CD4-positive, alpha-beta memory T cell (primary cell): ENCODE measurements at regions not wholly inside any gene's neighbourhood (a gene's known extent, or its start where the extent isn't known, plus 50 kb on each side); places are given as distances from the start of the nearest gene placed in this dataset.
A peak's percentile ranks its signal among the peaks of the same experiment; 100 is the strongest.

ENCODE experiments used
- CTCF ChIA-PET: fragments of 350-600 bp; sonication (Branson Sonifier 250); formaldehyde crosslinking; loops from one replicate; lab custom pipeline; 2021; ENCODE audit warnings: inconsistent platforms; ENCODE audit not compliant: partially characterized antibody; lab: Charles Lee
- POLR2A ChIA-PET: fragments of 350-600 bp; sonication (Branson Sonifier 250); formaldehyde crosslinking; loops from one replicate; lab custom pipeline; 2021; ENCODE audit not compliant: partially characterized antibody; lab: Charles Lee
- DNase-seq, 5 donors: peaks; one replicate each; pipeline versions ENCODE4 v3.0.0 to v3.0.0-alpha.2; 2020 to 2022; ENCODE audit warnings: mixed read lengths in 1 of 5
- H3K27ac ChIP-seq: one replicate; pipeline ENCODE4 v1.7.0; 2013; ENCODE audit warnings: low read depth, low read length
- H3K27me3 ChIP-seq: 2 replicates; pipeline ENCODE4 v1.7.0; 2013; ENCODE audit warnings: mild to moderate bottlenecking, low read length, moderate library complexity; ENCODE audit not compliant: insufficient read depth
- H3K36me3 ChIP-seq: 2 replicates; pipeline ENCODE4 v1.7.0; 2013; ENCODE audit warnings: mild to moderate bottlenecking, low read length, moderate library complexity; ENCODE audit not compliant: insufficient read depth
- H3K4me1 ChIP-seq: 2 replicates; pipeline ENCODE4 v1.7.0; 2013; ENCODE audit warnings: mild to moderate bottlenecking, low read length, moderate library complexity; ENCODE audit not compliant: insufficient read depth
- H3K4me3 ChIP-seq, 2 donors: one replicate each; pipeline ENCODE4 v1.7.0; 2013; ENCODE audit warnings: low read length in 2 of 2, mild to moderate bottlenecking in 1 of 2
- H3K9me3 ChIP-seq, 2 donors: one replicate each; pipeline ENCODE4 v1.7.0; 2013; ENCODE audit warnings: low read length in 2 of 2, control low read depth in 1 of 2; ENCODE audit not compliant: control insufficient read depth in 1 of 2
- H3K27ac Mint-ChIP-seq, 7 donors: one replicate each; pipeline ENCODE4 v1.8.0; 2020 to 2021; ENCODE audit warnings: mixed read lengths in 7 of 7, mild to moderate bottlenecking in 6 of 7, inconsistent platforms in 3 of 7, moderate library complexity in 3 of 7
- H3K27me3 Mint-ChIP-seq, 2 donors: one replicate each; pipeline ENCODE4 v1.8.0; 2020 to 2021; ENCODE audit warnings: mixed read lengths in 2 of 2
- H3K36me3 Mint-ChIP-seq, 2 donors: one replicate each; pipeline ENCODE4 v1.8.0; 2020 to 2021; ENCODE audit warnings: mixed read lengths in 2 of 2, inconsistent platforms in 1 of 2, mild to moderate bottlenecking in 1 of 2
- H3K4me1 Mint-ChIP-seq, 4 donors: one replicate each; pipeline ENCODE4 v1.8.0; 2020 to 2021; ENCODE audit warnings: mixed read lengths in 4 of 4, mild to moderate bottlenecking in 1 of 4
- H3K4me3 Mint-ChIP-seq, 8 donors: one replicate each; pipeline ENCODE4 v1.8.0; 2020 to 2021; ENCODE audit warnings: mixed read lengths in 8 of 8, mild to moderate bottlenecking in 7 of 8, moderate library complexity in 6 of 8, inconsistent platforms in 3 of 8
- H3K9me3 Mint-ChIP-seq, 8 donors: one replicate each; pipeline ENCODE4 v1.8.0; 2020 to 2021; ENCODE audit warnings: mixed read lengths in 8 of 8, mild to moderate bottlenecking in 5 of 8, inconsistent platforms in 3 of 8, moderate library complexity in 1 of 8
- intact Hi-C: fragments of 100-400 bp; cut with micrococcal nuclease; formaldehyde crosslinking; loops from one replicate; pipeline ENCODE4 v1.15.1; 2023

DNA sequence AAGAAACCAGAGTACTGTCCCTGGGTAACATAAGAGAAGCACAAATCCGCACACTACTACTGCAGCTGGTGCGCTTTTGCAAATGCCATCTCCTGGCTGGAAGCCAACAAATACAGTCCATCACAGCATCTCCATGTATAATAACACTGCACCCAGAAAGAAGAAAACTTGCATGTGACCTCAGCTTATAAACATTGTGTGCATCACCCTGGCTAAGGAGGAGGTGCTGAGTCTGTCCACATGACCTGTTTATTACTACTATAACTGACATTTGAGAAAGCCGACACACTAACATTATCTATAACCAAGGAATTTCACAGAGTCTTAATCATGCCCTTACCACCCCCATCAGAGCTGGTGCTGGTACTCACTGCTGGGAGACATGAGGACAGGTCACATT, 516.8 kb downstream of the CFAP47 start:
- CTCF ChIA-PET: no interaction called here
- DNase-seq: no peak

DNA sequence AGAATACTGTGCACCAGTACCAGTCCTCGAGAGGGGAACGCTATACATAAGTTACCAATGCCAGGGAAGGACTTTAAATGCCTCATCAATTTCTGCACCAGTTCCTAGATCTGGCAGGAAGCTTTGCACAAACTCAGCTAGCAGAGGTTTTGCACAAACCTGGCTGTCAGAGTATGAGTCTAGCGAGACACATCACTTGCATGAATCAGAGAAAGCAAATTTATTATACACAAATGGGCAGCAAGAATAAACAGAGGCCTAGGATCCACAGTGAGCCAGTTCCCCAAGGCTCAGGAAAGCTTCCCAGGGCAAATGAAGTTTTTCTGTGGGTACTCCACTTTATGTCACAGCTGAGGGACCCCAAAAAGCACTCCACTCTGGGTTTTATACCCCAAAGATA, 523.5 kb downstream of the CFAP47 start:
- Histone ChIP-seq H3K36me3 (no peaks in the 10 kb centered on the region), H3K27me3 (no peaks in the 10 kb centered on the region), H3K27ac (no peak overlapping the region), H3K4me1 (no peaks in the 10 kb centered on the region), H3K4me3 (no peak overlapping the region), H3K9me3 (no peaks in the 10 kb centered on the region)
- Mint-ChIP-seq H3K27me3 (no peaks in the 10 kb centered on the region), H3K36me3 (no peaks in the 10 kb centered on the region), H3K9me3 (peaks cover 0 to 4% (median 1%) of the 10 kb centered on the region in 8 donors), H3K27ac (no peak overlapping the region), H3K4me1 (no peaks in the 10 kb centered on the region), H3K4me3 (no peak overlapping the region)
- POLR2A ChIA-PET: no interaction called here
- no peak for DNase-seq
- intact Hi-C loops: no loop called here
- CTCF ChIA-PET: no interaction called here

More for the DNA sequence above, 516.8 kb downstream of the CFAP47 start:
- H3K27ac Mint-ChIP-seq: no peak overlapping the region
- H3K4me1 Mint-ChIP-seq: no peaks in the 10 kb centered on the region
- intact Hi-C loops: no loop called here
- Histone ChIP-seq H3K9me3 (no peaks in the 10 kb centered on the region), H3K4me1 (no peaks in the 10 kb centered on the region), H3K27me3 (no peaks in the 10 kb centered on the region), H3K4me3 (no peak overlapping the region), H3K27ac (no peak overlapping the region), H3K36me3 (no peaks in the 10 kb centered on the region)
- POLR2A ChIA-PET: no interaction called here
- H3K27me3 Mint-ChIP-seq: no peaks in the 10 kb centered on the region
- H3K4me3 Mint-ChIP-seq: no peak overlapping the region
- peaks cover 0 to 7% (median 0%) of the 10 kb centered on the region in 8 donors for H3K9me3 Mint-ChIP-seq
- H3K36me3 Mint-ChIP-seq: no peaks in the 10 kb centered on the region

GRCh38 chrX:36445566-36445965, 526.0 kb downstream of the CFAP47 start:
- CTCF ChIA-PET: no interaction called here

GRCh38 chrX:36462142-36462541, 542.6 kb downstream of the CFAP47 start:
- Mint-ChIP-seq H3K4me1 (no peaks in the 10 kb centered on the region), H3K27me3 (no peaks in the 10 kb centered on the region), H3K9me3 (peaks cover 0 to 10% (median 4%) of the 10 kb centered on the region in 8 donors), H3K36me3 (no peaks in the 10 kb centered on the region), H3K4me3 (no peak overlapping the region), H3K27ac (peak overlapping the region in 1 of 7 donors; percentile 37)
- DNase-seq: peak in 1 of 5 donors; percentile 4
- H3K4me1 ChIP-seq: no peaks in the 10 kb centered on the region
- intact Hi-C loops: no loop called here
- no peaks in the 10 kb centered on the region for H3K27me3 ChIP-seq
- H3K4me3 ChIP-seq: no peak overlapping the region
- no peaks in the 10 kb centered on the region for H3K36me3 ChIP-seq
- POLR2A ChIA-PET: no interaction called here
- H3K9me3 ChIP-seq: no peaks in the 10 kb centered on the region
- CTCF ChIA-PET: no interaction called here
- no peak overlapping the region for H3K27ac ChIP-seq

More at GRCh38 chrX:36445566-36445965, 526.0 kb downstream of the CFAP47 start:
- Mint-ChIP-seq H3K27ac (no peak overlapping the region), H3K9me3 (peaks cover 0 to 12% (median 6%) of the 10 kb centered on the region in 8 donors), H3K4me1 (no peaks in the 10 kb centered on the region), H3K4me3 (no peak overlapping the region), H3K27me3 (no peaks in the 10 kb centered on the region), H3K36me3 (no peaks in the 10 kb centered on the region)
- Histone ChIP-seq H3K27ac (no peak overlapping the region), H3K27me3 (no peaks in the 10 kb centered on the region), H3K9me3 (no peaks in the 10 kb centered on the region), H3K4me3 (no peak overlapping the region), H3K4me1 (no peaks in the 10 kb centered on the region), H3K36me3 (no peaks in the 10 kb centered on the region)
- no peak for DNase-seq
- intact Hi-C loops: no loop called here
- POLR2A ChIA-PET: no interaction called here

- POLR2A ChIA-PET: no interaction called here
- no peak overlapping the region for H3K4me3 ChIP-seq
- H3K27me3 ChIP-seq: no peaks in the 10 kb centered on the region
- no peaks in the 10 kb centered on the region for H3K36me3 ChIP-seq
- CTCF ChIA-PET: no interaction called here
- no peaks in the 10 kb centered on the region for H3K9me3 ChIP-seq
- Mint-ChIP-seq H3K27ac (no peak overlapping the region), H3K9me3 (peaks cover 0 to 3% (median 0%) of the 10 kb centered on the region in 8 donors), H3K4me1 (no peaks in the 10 kb centered on the region), H3K27me3 (no peaks in the 10 kb centered on the region), H3K36me3 (no peaks in the 10 kb centered on the region), H3K4me3 (no peak overlapping the region)
- DNase-seq: no peak
- intact Hi-C loops: no loop called here
- no peaks in the 10 kb centered on the region for H3K4me1 ChIP-seq
- no peak overlapping the region for H3K27ac ChIP-seq
Measured at GRCh38 chrX:36480441-36480990, 527.6 kb upstream of the FAM47C start.

DNA sequence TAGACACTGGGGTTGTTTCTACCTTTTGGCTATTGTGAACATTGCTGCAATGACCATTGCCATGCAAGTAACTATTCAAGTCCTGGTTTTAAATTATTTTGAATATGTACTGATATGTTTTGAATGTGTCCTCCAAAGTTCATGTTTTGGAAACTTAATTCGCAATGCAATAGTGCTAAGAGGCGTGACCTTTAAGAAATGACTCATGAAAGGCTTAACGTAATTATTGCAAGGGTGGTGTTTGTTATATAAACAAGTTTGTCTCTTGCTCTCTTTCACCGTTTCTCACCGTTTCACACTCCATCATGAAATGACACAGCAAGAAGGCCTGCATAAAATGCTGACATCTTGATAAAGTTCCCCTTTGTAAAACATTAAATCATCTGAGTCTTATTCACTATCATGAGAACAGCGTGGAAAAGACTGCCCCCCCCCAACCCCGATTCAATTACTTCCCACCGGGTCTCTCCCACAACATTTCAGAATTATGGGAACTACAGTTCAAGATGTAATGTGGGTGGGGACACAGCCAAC, 506.9 kb upstream of the FAM47C start:
- Mint-ChIP-seq H3K36me3 (no peaks in the 10 kb centered on the region), H3K4me3 (no peak overlapping the region), H3K27me3 (no peaks in the 10 kb centered on the region), H3K27ac (peak overlapping the region in 1 of 7 donors; percentile 70), H3K9me3 (peaks cover 0 to 4% (median 2%) of the 10 kb centered on the region in 8 donors), H3K4me1 (no peaks in the 10 kb centered on the region)
- CTCF ChIA-PET: no interaction called here
- Histone ChIP-seq H3K4me3 (no peak overlapping the region), H3K27ac (no peak overlapping the region), H3K9me3 (no peaks in the 10 kb centered on the region), H3K4me1 (no peaks in the 10 kb centered on the region), H3K36me3 (no peaks in the 10 kb centered on the region), H3K27me3 (no peaks in the 10 kb centered on the region)
- intact Hi-C loops: no loop called here
- no peak for DNase-seq
- POLR2A ChIA-PET: no interaction called here

- peaks cover 0 to 22% (median 7%) of the 10 kb centered on the region in 8 donors for H3K9me3 Mint-ChIP-seq
- no peaks in the 10 kb centered on the region for H3K36me3 Mint-ChIP-seq
- no peaks in the 10 kb centered on the region for H3K27me3 ChIP-seq
- H3K4me1 ChIP-seq: no peaks in the 10 kb centered on the region
- POLR2A ChIA-PET: no interaction called here
- no peak overlapping the region for H3K4me3 ChIP-seq
- no peaks in the 10 kb centered on the region for H3K36me3 ChIP-seq
- no peaks in the 10 kb centered on the region for H3K4me1 Mint-ChIP-seq
- H3K9me3 ChIP-seq: peaks cover 0 to 3% of the 10 kb centered on the region in 2 donors
- intact Hi-C loops: no loop called here
- no peak for DNase-seq
- H3K27me3 Mint-ChIP-seq: no peaks in the 10 kb centered on the region
- CTCF ChIA-PET: no interaction called here
- no peak overlapping the region for H3K27ac Mint-ChIP-seq
- no peak overlapping the region for H3K27ac ChIP-seq
- no peak overlapping the region for H3K4me3 Mint-ChIP-seq
Measured at GRCh38 chrX:36504625-36505024, 503.5 kb upstream of the FAM47C start.
